ENCODE measurements at regions not wholly inside any gene's neighbourhood (a gene's known extent, or its start where the extent isn't known, plus 50 kb on each side); places are given as distances from the start of the nearest gene placed in this dataset.

DNA sequence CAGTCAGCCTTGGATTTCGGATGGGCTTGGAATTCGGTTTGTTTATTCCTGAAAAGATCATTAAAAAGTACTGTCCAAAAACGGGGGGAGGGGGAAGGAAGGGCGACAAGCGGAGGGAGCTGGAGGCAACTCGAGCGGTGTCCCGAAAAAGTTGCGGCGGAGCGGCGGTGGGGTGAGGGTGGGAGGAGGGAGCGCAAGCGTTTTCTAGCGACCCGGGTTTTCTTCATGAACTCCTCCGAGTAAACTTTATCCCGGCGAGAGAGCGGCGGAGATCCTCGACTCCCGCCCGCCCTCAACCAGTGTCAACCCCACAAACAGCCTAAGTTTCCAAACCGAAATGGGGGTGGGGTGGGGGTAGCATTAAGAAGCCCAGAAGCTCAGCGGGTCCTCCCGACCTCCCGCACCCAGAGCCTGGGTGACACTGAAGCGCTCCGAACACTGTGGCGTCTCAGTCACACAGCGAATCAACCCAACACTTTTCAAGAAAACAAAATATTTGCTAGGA lies 133.0 kb upstream of the C11orf58 start:
- TF ChIP-seq, protein P1, sequence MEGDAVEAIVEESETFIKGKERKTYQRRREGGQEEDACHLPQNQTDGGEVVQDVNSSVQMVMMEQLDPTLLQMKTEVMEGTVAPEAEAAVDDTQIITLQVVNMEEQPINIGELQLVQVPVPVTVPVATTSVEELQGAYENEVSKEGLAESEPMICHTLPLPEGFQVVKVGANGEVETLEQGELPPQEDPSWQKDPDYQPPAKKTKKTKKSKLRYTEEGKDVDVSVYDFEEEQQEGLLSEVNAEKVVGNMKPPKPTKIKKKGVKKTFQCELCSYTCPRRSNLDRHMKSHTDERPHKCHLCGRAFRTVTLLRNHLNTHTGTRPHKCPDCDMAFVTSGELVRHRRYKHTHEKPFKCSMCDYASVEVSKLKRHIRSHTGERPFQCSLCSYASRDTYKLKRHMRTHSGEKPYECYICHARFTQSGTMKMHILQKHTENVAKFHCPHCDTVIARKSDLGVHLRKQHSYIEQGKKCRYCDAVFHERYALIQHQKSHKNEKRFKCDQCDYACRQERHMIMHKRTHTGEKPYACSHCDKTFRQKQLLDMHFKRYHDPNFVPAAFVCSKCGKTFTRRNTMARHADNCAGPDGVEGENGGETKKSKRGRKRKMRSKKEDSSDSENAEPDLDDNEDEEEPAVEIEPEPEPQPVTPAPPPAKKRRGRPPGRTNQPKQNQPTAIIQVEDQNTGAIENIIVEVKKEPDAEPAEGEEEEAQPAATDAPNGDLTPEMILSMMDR (conservative IDR thresholded peaks at IDR 0.05; ENCODE audit: low read length) = no peak
- no peak for TF ChIP-seq EZH2phosphoT487 (IDR thresholded peaks at IDR 0.05; ENCODE audit: borderline replicate concordance)

Data from Loucy (cell line).